ENCODE measurements at regions not wholly inside any gene's neighbourhood (a gene's known extent, or its start where the extent isn't known, plus 50 kb on each side); places are given as distances from the start of the nearest gene placed in this dataset.

DNA sequence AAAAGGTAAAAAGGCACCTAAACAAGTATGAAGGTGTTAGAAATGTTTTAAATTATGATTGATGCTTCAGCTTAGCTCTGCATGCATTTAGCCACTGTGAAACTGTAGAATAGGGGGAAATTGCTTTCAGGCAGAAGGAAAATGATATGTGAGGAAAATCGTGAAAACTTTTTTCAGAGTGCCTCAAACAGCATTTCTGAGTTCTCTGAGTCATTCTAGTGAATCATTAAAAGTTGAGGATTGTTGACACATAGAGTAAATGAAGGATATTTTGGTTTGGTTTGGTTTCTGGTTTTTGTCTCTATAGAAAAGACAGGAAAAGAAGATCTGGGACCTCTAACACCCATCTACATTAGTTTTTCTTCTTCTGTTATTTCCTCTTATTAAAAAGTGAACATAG, 332.5 kb upstream of the TRAM1L1 start:
- TF ChIP-seq EP300 (IDR thresholded peaks at IDR 0.05; ENCODE audit: low read depth) (no peak), POLR2A (IDR thresholded peaks at IDR 0.05) (no peak), POLR2AphosphoS5 (IDR thresholded peaks at IDR 0.05) (no peak)
- TF ChIP-seq, protein P1, sequence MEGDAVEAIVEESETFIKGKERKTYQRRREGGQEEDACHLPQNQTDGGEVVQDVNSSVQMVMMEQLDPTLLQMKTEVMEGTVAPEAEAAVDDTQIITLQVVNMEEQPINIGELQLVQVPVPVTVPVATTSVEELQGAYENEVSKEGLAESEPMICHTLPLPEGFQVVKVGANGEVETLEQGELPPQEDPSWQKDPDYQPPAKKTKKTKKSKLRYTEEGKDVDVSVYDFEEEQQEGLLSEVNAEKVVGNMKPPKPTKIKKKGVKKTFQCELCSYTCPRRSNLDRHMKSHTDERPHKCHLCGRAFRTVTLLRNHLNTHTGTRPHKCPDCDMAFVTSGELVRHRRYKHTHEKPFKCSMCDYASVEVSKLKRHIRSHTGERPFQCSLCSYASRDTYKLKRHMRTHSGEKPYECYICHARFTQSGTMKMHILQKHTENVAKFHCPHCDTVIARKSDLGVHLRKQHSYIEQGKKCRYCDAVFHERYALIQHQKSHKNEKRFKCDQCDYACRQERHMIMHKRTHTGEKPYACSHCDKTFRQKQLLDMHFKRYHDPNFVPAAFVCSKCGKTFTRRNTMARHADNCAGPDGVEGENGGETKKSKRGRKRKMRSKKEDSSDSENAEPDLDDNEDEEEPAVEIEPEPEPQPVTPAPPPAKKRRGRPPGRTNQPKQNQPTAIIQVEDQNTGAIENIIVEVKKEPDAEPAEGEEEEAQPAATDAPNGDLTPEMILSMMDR (IDR thresholded peaks at IDR 0.05) = no peak
- Histone ChIP-seq H3K27ac (no peak overlapping the region), H3K9me3 (no peaks in the 10 kb centered on the region), H3K4me1 (no peaks in the 10 kb centered on the region), H3K27me3 (no peaks in the 10 kb centered on the region), H3K36me3 (no peaks in the 10 kb centered on the region), H3K4me3 (no peak overlapping the region)
- WGBS, 2 donors (ENCODE audit: low coverage in 1 of 2) = 22 to 25% methylated on average over 1 of the region's 1 CpG
- intact Hi-C loops (cut with DNase I; ENCODE audit: low total_unique reads) = no loop called here
- no peak for DNase-seq
- in situ Hi-C loops (cut with MboI; ENCODE audit: low pct_ligation_motif_present in 1 of 4, low pct_unique_long_range_greater_than_20kb in 1 of 4, low sequenced_read_pairs in 3 of 4) = no loop called here

DNA sequence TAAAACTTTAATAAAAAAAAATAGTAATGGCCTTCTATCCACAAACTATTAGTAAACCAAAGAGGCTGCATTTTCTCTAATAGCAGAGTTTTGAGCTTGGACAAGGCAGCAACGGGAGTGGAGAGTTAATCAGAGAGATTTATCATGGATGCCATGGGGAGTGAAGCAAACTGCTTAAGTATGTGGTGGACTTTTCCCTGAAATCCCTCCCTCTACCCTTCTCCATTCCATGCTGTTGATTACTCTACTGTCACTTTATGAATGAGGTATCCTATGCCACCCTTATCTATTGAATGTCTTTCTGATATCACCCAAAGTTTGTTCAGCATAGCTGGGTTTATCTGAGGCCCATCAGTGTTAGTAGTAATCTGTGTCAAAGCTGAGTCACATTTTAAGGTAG, 335.6 kb upstream of the TRAM1L1 start:
- no peak for DNase-seq

DNA sequence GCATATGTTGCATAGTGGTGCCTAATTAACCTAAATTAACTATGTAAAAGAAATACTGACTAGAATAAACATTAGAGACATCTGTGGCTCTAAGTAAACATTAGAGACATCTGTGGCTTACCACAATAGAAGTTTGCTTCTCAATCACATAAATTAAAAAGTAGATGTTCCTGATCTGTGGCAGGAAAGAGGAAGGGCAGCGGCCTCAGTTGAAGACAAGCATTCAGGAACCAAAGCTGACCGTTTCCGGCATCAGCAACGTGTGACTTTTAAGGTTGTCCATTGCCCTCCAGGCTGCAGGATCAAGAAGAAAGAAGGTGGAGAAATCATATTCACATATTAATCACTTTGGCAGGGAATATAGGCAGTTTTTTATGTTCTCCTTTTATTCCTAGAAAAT, 336.3 kb upstream of the TRAM1L1 start:
- WGBS, 2 donors (ENCODE audit: low coverage in 1 of 2) = 58 to 70% methylated on average over 4 of the region's 4 CpGs
- intact Hi-C loops (cut with DNase I; ENCODE audit: low total_unique reads) (no loop called here), in situ Hi-C loops (cut with MboI; ENCODE audit: low pct_ligation_motif_present in 1 of 4, low pct_unique_long_range_greater_than_20kb in 1 of 4, low sequenced_read_pairs in 3 of 4) (no loop called here)
- H3K9me3 ChIP-seq = no peaks in the 10 kb centered on the region
- H3K4me1 ChIP-seq = no peaks in the 10 kb centered on the region
- DNase-seq = no peak
- no peaks in the 10 kb centered on the region for H3K27me3 ChIP-seq
- no peak overlapping the region for H3K4me3 ChIP-seq
- no peak for TF ChIP-seq EP300 (IDR thresholded peaks at IDR 0.05; ENCODE audit: low read depth)
- TF ChIP-seq, protein P1 (IDR thresholded peaks at IDR 0.05) = no peak
- no peak for TF ChIP-seq POLR2A (IDR thresholded peaks at IDR 0.05)
- no peak for TF ChIP-seq POLR2AphosphoS5 (IDR thresholded peaks at IDR 0.05)
- H3K36me3 ChIP-seq = no peaks in the 10 kb centered on the region
- H3K27ac ChIP-seq = no peak overlapping the region

More for the DNA sequence above, 335.6 kb upstream of the TRAM1L1 start:
- H3K27ac ChIP-seq = no peak overlapping the region
- H3K4me1 ChIP-seq = no peaks in the 10 kb centered on the region
- no peak overlapping the region for H3K4me3 ChIP-seq
- in situ Hi-C loops (cut with MboI; ENCODE audit: low pct_ligation_motif_present in 1 of 4, low pct_unique_long_range_greater_than_20kb in 1 of 4, low sequenced_read_pairs in 3 of 4) = no loop called here
- no peak for TF ChIP-seq POLR2A (IDR thresholded peaks at IDR 0.05)
- TF ChIP-seq POLR2AphosphoS5 (IDR thresholded peaks at IDR 0.05) = no peak
- TF ChIP-seq, protein P1 (IDR thresholded peaks at IDR 0.05) = no peak
- no peak for TF ChIP-seq EP300 (IDR thresholded peaks at IDR 0.05; ENCODE audit: low read depth)
- no peaks in the 10 kb centered on the region for H3K36me3 ChIP-seq
- H3K9me3 ChIP-seq = no peaks in the 10 kb centered on the region
- intact Hi-C loops (cut with DNase I; ENCODE audit: low total_unique reads) = no loop called here
- no peaks in the 10 kb centered on the region for H3K27me3 ChIP-seq
- WGBS, 2 donors (ENCODE audit: low coverage in 1 of 2) = 42 to 67% methylated on average over 1 of the region's 1 CpG

DNA sequence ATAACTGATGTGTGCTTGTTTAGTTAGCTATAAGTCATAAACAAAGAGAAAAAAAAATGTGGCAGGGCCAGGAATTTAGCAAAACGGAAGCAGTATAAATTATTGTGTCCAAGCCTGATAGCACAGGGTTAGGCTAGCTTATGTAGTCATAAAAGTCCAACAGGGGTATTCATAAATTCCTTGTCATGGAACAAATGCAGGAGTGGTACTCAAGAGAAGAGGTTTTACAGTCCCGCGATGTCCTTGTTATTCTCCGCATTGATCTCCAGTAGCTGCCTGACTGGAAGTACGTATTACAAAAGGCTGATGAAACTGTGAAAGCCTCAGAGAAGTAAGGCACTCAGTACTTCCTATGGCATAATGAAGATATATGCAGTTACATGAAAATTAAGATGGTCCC, 336.9 kb upstream of the TRAM1L1 start:
- no peaks in the 10 kb centered on the region for H3K9me3 ChIP-seq
- 54 to 62% methylated on average over 5 of the region's 5 CpGs for WGBS, 2 donors (ENCODE audit: low coverage in 1 of 2)
- no peak for DNase-seq
- intact Hi-C loops (cut with DNase I; ENCODE audit: low total_unique reads) (no loop called here), in situ Hi-C loops (cut with MboI; ENCODE audit: low pct_ligation_motif_present in 1 of 4, low pct_unique_long_range_greater_than_20kb in 1 of 4, low sequenced_read_pairs in 3 of 4) (no loop called here)
- H3K27ac ChIP-seq = no peak overlapping the region
- H3K27me3 ChIP-seq = no peaks in the 10 kb centered on the region
- no peaks in the 10 kb centered on the region for H3K36me3 ChIP-seq
- H3K4me1 ChIP-seq = no peaks in the 10 kb centered on the region
- no peak for TF ChIP-seq EP300 (IDR thresholded peaks at IDR 0.05; ENCODE audit: low read depth)
- no peak for TF ChIP-seq POLR2A (IDR thresholded peaks at IDR 0.05)
- TF ChIP-seq, protein P1 (IDR thresholded peaks at IDR 0.05) = no peak
- no peak for TF ChIP-seq POLR2AphosphoS5 (IDR thresholded peaks at IDR 0.05)
- H3K4me3 ChIP-seq = no peak overlapping the region

All from transverse colon (tissue), 4 donors.